Stomach (tissue), 8 donors: ENCODE measurements at regions not wholly inside any gene's neighbourhood (a gene's known extent, or its start where the extent isn't known, plus 50 kb on each side); places are given as distances from the start of the nearest gene placed in this dataset.

Source experiments
- DNase-seq, 2 donors: peaks; one replicate each; pipeline versions ENCODE4 v3.0.0 to v3.0.0-alpha.2; 2013 to 2019
- H3K27ac ChIP-seq, 5 donors: fragments of 200-600 bp in 4 of 5; sonication (generic) in 4 of 5; one replicate each; pipeline ENCODE4 v1.5.1; 2013 to 2019; ENCODE audit warnings: mild to moderate bottlenecking in 1 of 5, moderate library complexity in 1 of 5
- H3K27me3 ChIP-seq, 3 donors: fragments of 200-600 bp; sonication (generic); one replicate each; pipeline ENCODE4 v1.5.1; 2017 to 2019; ENCODE audit warnings: mixed run types in 1 of 3
- H3K36me3 ChIP-seq, 4 donors: fragments of 200-600 bp; sonication (generic); 1 replicate in 3 of 4; 2 replicates in 1 of 4; pipeline ENCODE4 v1.5.1; 2016 to 2019
- H3K4me1 ChIP-seq, 4 donors: fragments of 200-600 bp; sonication (generic); one replicate each; pipeline ENCODE4 v1.5.1; 2016 to 2019
- H3K4me3 ChIP-seq, 4 donors: fragments of 200-600 bp; sonication (generic) in 3 of 4; one replicate each; pipeline ENCODE4 v1.5.1; 2016 to 2019; ENCODE audit warnings: mild to moderate bottlenecking in 1 of 4
- H3K9me3 ChIP-seq, 4 donors: fragments of 200-600 bp; sonication (generic); one replicate each; pipeline ENCODE4 v1.5.1; 2016 to 2019
- CTCF ChIP-seq, 7 experiments: fragments of 450-650 bp in 4 of 7; fragments of 200-600 bp in 3 of 7; sonication (generic) in 3 of 7; IDR thresholded peaks; one replicate each; pipeline ENCODE4 v1.5.1; 2016 to 2019; ENCODE audit warnings: antibody characterized with exemption in 7 of 7, control low read depth in 2 of 7, mild to moderate bottlenecking in 1 of 7
- EP300 ChIP-seq: sonication (generic); formaldehyde crosslinking; IDR thresholded peaks from one replicate; pipeline ENCODE4 v1.6.1; 2017; ENCODE audit warnings: antibody characterized with exemption
- POLR2A ChIP-seq, 4 donors: fragments of 450-650 bp; IDR thresholded peaks; one replicate each; pipeline ENCODE4 v1.6.1; 2016; ENCODE audit warnings: antibody characterized with exemption in 4 of 4, control low read depth in 2 of 4, mild to moderate bottlenecking in 1 of 4, moderate library complexity in 1 of 4
- POLR2AphosphoS5 ChIP-seq, 3 donors: sonication (generic); formaldehyde crosslinking; IDR thresholded peaks; one replicate each; pipeline ENCODE4 v1.6.1; 2016; ENCODE audit warnings: antibody characterized with exemption in 3 of 3
- WGBS, 5 donors: extraction: QIAGEN DNeasy Blood & Tissue Kit in 3 of 5; methylation state at CpG; one replicate each; pipeline versions ENCODE4 v1.1.5 to v1.1.7; 2013 to 2018; 5-methylcytosine and 5-hydroxymethylcytosine counted together
- intact Hi-C: fragments of 100-400 bp; cut with DNase I; formaldehyde crosslinking; loops from one replicate; pipeline ENCODE4 v1.15.1; 2023; ENCODE audit warnings: low total_unique reads
- donor health status: healthy with polysubstance abuse.
- donor health status: Bipolar disorder and iron deficiency.
- donor health status: healthy.

- intact Hi-C loops, result no loop called here
- no peaks in the 10 kb centered on the region for H3K9me3 ChIP-seq
- no peak for DNase-seq
- TF ChIP-seq POLR2AphosphoS5 (IDR thresholded peaks at IDR 0.05) (no peak), EP300 (no peak), POLR2A (IDR thresholded peaks at IDR 0.05) (no peak), CTCF (IDR thresholded peaks at IDR 0.05) (no peak)
- H3K27ac ChIP-seq, result no peak overlapping the region
- H3K27me3 ChIP-seq, result no peaks in the 10 kb centered on the region
- H3K36me3 ChIP-seq, result no peaks in the 10 kb centered on the region
- H3K4me3 ChIP-seq, result no peak overlapping the region
- no peaks in the 10 kb centered on the region for H3K4me1 ChIP-seq
These were observed 268.3 kb upstream of the CDH20 start for GRCh38 chr18:61064911-61065310.

- H3K4me3 ChIP-seq, result no peak overlapping the region
- intact Hi-C loops, result no loop called here
- no peaks in the 10 kb centered on the region for H3K9me3 ChIP-seq
- DNase-seq, result no peak
- H3K27me3 ChIP-seq, result no peaks in the 10 kb centered on the region
- no peak for TF ChIP-seq CTCF (IDR thresholded peaks at IDR 0.05)
- no peak for TF ChIP-seq POLR2A (IDR thresholded peaks at IDR 0.05)
- no peak for TF ChIP-seq POLR2AphosphoS5 (IDR thresholded peaks at IDR 0.05)
- TF ChIP-seq EP300, result no peak
- WGBS, 5 donors, result 61 to 75% (median 69%) methylated on average over 2 of the region's 2 CpGs
- no peaks in the 10 kb centered on the region for H3K4me1 ChIP-seq
- no peaks in the 10 kb centered on the region for H3K36me3 ChIP-seq
- H3K27ac ChIP-seq, result no peak overlapping the region
These were observed 256.2 kb upstream of the CDH20 start for GRCh38 chr18:61076986-61077385.

GRCh38 chr18:61079714-61080113, 253.5 kb upstream of the CDH20 start:
- Histone ChIP-seq H3K4me1 (no peaks in the 10 kb centered on the region), H3K36me3 (no peaks in the 10 kb centered on the region), H3K27me3 (no peaks in the 10 kb centered on the region), H3K9me3 (no peaks in the 10 kb centered on the region), H3K4me3 (no peak overlapping the region), H3K27ac (no peak overlapping the region)
- intact Hi-C loops, result loop anchor here (10.0 kb wide), 1 partner anchor 425 kb away; no protein-coding TSS in a partner anchor
- WGBS, 5 donors, result 64 to 85% (median 78%) methylated on average over 3 of the region's 3 CpGs
- TF ChIP-seq EP300, result no peak
- no peak for TF ChIP-seq CTCF (IDR thresholded peaks at IDR 0.05)
- TF ChIP-seq POLR2A (IDR thresholded peaks at IDR 0.05), result no peak
- TF ChIP-seq POLR2AphosphoS5 (IDR thresholded peaks at IDR 0.05), result no peak
- DNase-seq, result no peak

GRCh38 chr18:61080954-61081528, 252.2 kb upstream of the CDH20 start:
- DNase-seq, result no peak
- Histone ChIP-seq H3K9me3 (no peaks in the 10 kb centered on the region), H3K27me3 (no peaks in the 10 kb centered on the region), H3K4me3 (no peak overlapping the region), H3K27ac (no peak overlapping the region), H3K4me1 (no peaks in the 10 kb centered on the region), H3K36me3 (no peaks in the 10 kb centered on the region)
- TF ChIP-seq EP300 (no peak), POLR2AphosphoS5 (IDR thresholded peaks at IDR 0.05) (no peak)
- intact Hi-C loops, result loop anchor here (10.0 kb wide), 1 partner anchor 424 kb away; no protein-coding TSS in a partner anchor
- WGBS, 5 donors, result 55 to 69% (median 58%) methylated on average over 3 of the region's 3 CpGs

GRCh38 chr18:61082976-61083630, 250.1 kb upstream of the CDH20 start:
- H3K4me3 ChIP-seq, result no peak overlapping the region

More at GRCh38 chr18:61082976-61083630, 250.1 kb upstream of the CDH20 start:
- Histone ChIP-seq H3K9me3 (no peaks in the 10 kb centered on the region), H3K27me3 (no peaks in the 10 kb centered on the region), H3K27ac (no peak overlapping the region), H3K4me1 (no peaks in the 10 kb centered on the region), H3K36me3 (no peaks in the 10 kb centered on the region)
- DNase-seq, result no peak
- intact Hi-C loops, result loop anchor here (10.0 kb wide), 1 partner anchor 422 kb away; no protein-coding TSS in a partner anchor
- 69 to 81% (median 76%) methylated on average over 2 of the region's 2 CpGs for WGBS, 5 donors
- TF ChIP-seq EP300 (no peak), CTCF (IDR thresholded peaks at IDR 0.05) (no peak), POLR2AphosphoS5 (IDR thresholded peaks at IDR 0.05) (no peak), POLR2A (IDR thresholded peaks at IDR 0.05) (no peak)
